ENCODE measurements at regions not wholly inside any gene's neighbourhood (a gene's known extent, or its start where the extent isn't known, plus 50 kb on each side); places are given as distances from the start of the nearest gene placed in this dataset.

DNA sequence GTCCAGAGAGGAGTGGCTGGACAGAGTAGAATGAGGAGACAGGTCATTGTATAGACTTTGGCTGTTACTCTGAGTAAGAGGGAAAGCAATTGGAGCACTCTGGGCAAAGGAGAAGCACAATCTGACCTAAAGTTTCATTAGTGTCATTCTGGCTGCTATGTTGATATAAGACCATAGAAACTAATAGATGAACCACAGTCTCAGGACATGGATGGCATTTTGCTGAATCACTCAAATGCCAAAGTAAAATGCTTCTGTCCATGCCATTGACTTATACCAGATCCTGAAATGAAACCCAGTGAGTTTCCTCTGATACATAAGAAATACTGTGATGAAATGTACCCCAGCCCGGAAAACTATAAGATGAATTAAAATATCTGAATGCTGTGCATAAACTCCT, 65.8 kb upstream of the COCH start:
- DNase-seq (ENCODE audit: low spot score) = no peak
- H3K79me2 ChIP-seq (ENCODE audit: insufficient read depth, low read depth, low read length) = no peaks in the 10 kb centered on the region
- BruUV-seq (replicated peaks) = no TSS peak
- POLR2A ChIA-PET = no interaction called here
- no peak overlapping the region for H3K27ac ChIP-seq (ENCODE audit: low read depth, low read length, poor library complexity, severe bottlenecking)
- intact Hi-C loops (cut with micrococcal nuclease; ENCODE audit: unreplicated experiment) = no loop called here
- H3K4me3 ChIP-seq (ENCODE audit: low read depth, low read length, poor library complexity, severe bottlenecking) = no peak overlapping the region
- H3K36me3 ChIP-seq (ENCODE audit: insufficient read depth, low read length) = no peaks in the 10 kb centered on the region
- CTCF ChIA-PET (ENCODE audit: unreplicated experiment) = no interaction called here
- no peaks in the 10 kb centered on the region for H3K4me1 ChIP-seq (ENCODE audit: insufficient read depth, low read length, poor library complexity, severe bottlenecking)
- no peaks in the 10 kb centered on the region for H4K20me1 ChIP-seq (ENCODE audit: insufficient read depth, low read length)
- no peak overlapping the region for H3K4me2 ChIP-seq (ENCODE audit: low read length)
- TF ChIP-seq EZH2phosphoT487 (IDR thresholded peaks at IDR 0.05; ENCODE audit: borderline replicate concordance, low read depth, low read length) = no peak
- TF ChIP-seq, protein P1, sequence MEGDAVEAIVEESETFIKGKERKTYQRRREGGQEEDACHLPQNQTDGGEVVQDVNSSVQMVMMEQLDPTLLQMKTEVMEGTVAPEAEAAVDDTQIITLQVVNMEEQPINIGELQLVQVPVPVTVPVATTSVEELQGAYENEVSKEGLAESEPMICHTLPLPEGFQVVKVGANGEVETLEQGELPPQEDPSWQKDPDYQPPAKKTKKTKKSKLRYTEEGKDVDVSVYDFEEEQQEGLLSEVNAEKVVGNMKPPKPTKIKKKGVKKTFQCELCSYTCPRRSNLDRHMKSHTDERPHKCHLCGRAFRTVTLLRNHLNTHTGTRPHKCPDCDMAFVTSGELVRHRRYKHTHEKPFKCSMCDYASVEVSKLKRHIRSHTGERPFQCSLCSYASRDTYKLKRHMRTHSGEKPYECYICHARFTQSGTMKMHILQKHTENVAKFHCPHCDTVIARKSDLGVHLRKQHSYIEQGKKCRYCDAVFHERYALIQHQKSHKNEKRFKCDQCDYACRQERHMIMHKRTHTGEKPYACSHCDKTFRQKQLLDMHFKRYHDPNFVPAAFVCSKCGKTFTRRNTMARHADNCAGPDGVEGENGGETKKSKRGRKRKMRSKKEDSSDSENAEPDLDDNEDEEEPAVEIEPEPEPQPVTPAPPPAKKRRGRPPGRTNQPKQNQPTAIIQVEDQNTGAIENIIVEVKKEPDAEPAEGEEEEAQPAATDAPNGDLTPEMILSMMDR (conservative IDR thresholded peaks at IDR 0.05; ENCODE audit: low read length) = no peak
- H3K9me3 ChIP-seq (ENCODE audit: low read length) = no peaks in the 10 kb centered on the region
- H3K9me2 ChIP-seq (ENCODE audit: insufficient read depth, low read length) = no peaks in the 10 kb centered on the region
- no peak overlapping the region for H2AFZ ChIP-seq (ENCODE audit: low read length)

DNA sequence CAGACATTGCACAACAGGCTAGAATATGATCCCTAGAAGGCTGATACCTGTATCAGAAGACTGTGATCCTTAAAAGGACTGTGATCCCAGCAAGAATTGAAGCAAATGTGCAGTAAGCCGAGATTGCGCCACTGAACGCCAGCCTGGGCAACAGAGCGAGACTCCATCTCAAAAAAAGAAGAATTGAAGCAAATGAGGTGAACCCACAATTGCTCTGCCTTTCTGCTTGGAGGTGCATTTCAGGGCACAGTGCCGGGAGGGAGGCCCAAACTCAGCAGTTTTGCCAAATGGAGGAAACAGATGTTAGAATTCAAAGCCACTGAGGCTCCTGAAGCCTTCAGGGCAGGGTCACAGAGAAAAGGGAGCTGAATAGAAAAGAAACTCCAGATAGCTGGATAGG, 61.1 kb upstream of the COCH start:
- Histone ChIP-seq H3K4me1 (ENCODE audit: insufficient read depth, low read length, poor library complexity, severe bottlenecking) (no peaks in the 10 kb centered on the region), H3K9me2 (ENCODE audit: insufficient read depth, low read length) (no peaks in the 10 kb centered on the region), H3K79me2 (ENCODE audit: insufficient read depth, low read depth, low read length) (no peaks in the 10 kb centered on the region), H3K9me3 (ENCODE audit: low read length) (no peaks in the 10 kb centered on the region), H3K4me3 (ENCODE audit: low read depth, low read length, poor library complexity, severe bottlenecking) (no peak overlapping the region), H3K36me3 (ENCODE audit: insufficient read depth, low read length) (no peaks in the 10 kb centered on the region), H3K4me2 (ENCODE audit: low read length) (no peak overlapping the region), H3K27ac (ENCODE audit: low read depth, low read length, poor library complexity, severe bottlenecking) (no peak overlapping the region), H4K20me1 (ENCODE audit: insufficient read depth, low read length) (no peaks in the 10 kb centered on the region), H2AFZ (ENCODE audit: low read length) (no peak overlapping the region)
- ChIA-PET POLR2A (interaction anchor here (0.6 to 1.1 kb wide), 2 partner anchors 8 to 513 kb away, joined by 3 read pairs; no protein-coding TSS in a partner anchor), CTCF (ENCODE audit: unreplicated experiment) (no interaction called here)
- DNase-seq (ENCODE audit: low spot score) = no peak
- TF ChIP-seq, protein P1 (conservative IDR thresholded peaks at IDR 0.05; ENCODE audit: low read length) = no peak
- TF ChIP-seq EZH2phosphoT487 (IDR thresholded peaks at IDR 0.05; ENCODE audit: borderline replicate concordance, low read depth, low read length) = no peak
- intact Hi-C loops (cut with micrococcal nuclease; ENCODE audit: unreplicated experiment) = no loop called here
- BruUV-seq (replicated peaks) = no TSS peak

DNA sequence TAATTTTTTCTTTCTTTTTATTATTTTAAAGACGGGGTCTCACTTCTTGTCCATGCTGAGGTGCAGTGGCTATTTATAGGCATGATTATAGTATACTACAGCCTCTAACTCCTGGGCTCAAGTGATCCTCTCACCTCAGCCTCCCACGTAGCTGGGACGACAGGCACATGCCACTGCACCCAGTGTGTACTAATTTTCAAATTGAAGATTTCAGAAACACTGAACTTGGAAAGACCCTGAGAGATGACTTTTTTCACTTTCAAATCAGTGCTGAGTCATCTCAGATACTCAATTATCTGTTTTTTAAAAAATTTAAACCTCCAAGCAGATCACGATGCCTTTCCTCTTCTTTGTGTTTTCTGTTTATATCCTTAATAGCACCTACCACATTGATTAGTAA, 53.7 kb upstream of the COCH start:
- Histone ChIP-seq H3K9me2 (ENCODE audit: insufficient read depth, low read length) (no peaks in the 10 kb centered on the region), H3K9me3 (ENCODE audit: low read length) (no peaks in the 10 kb centered on the region), H3K4me3 (ENCODE audit: low read depth, low read length, poor library complexity, severe bottlenecking) (no peak overlapping the region), H3K4me1 (ENCODE audit: insufficient read depth, low read length, poor library complexity, severe bottlenecking) (no peaks in the 10 kb centered on the region), H3K79me2 (ENCODE audit: insufficient read depth, low read depth, low read length) (no peaks in the 10 kb centered on the region), H3K36me3 (ENCODE audit: insufficient read depth, low read length) (no peaks in the 10 kb centered on the region), H3K4me2 (ENCODE audit: low read length) (no peak overlapping the region), H2AFZ (ENCODE audit: low read length) (no peak overlapping the region), H3K27ac (ENCODE audit: low read depth, low read length, poor library complexity, severe bottlenecking) (no peak overlapping the region), H4K20me1 (ENCODE audit: insufficient read depth, low read length) (no peaks in the 10 kb centered on the region)
- intact Hi-C loops (cut with micrococcal nuclease; ENCODE audit: unreplicated experiment) = no loop called here
- ChIA-PET CTCF (ENCODE audit: unreplicated experiment) (no interaction called here), POLR2A (interaction anchor here (1.0 kb wide), 1 partner anchor 198 kb away, joined by 3 read pairs; no protein-coding TSS in a partner anchor)
- DNase-seq (ENCODE audit: low spot score) = no peak
- no TSS peak for BruUV-seq (replicated peaks)
- TF ChIP-seq, protein P1 (conservative IDR thresholded peaks at IDR 0.05; ENCODE audit: low read length) = no peak
- no peak for TF ChIP-seq EZH2phosphoT487 (IDR thresholded peaks at IDR 0.05; ENCODE audit: borderline replicate concordance, low read depth, low read length)

Data from OCI-LY7 (cell line).